Stimulated activated naive CD8-positive, alpha-beta T cell treated with anti-CD3 and anti-CD28 coated beads, Interleukin-15, amount 100 ng/mL, for 72 hours (primary cell): ENCODE measurements at regions not wholly inside any gene's neighbourhood (a gene's known extent, or its start where the extent isn't known, plus 50 kb on each side); places are given as distances from the start of the nearest gene placed in this dataset.

ENCODE experiments used
- ATAC-seq: fragments of 150-1000 bp; cut with Tn5 transposase; 2 replicates; pipeline ENCODE4 v1.10.0; 2021; ENCODE audit warnings: mild to moderate bottlenecking, moderate library complexity
- DNase-seq, 2 donors: peaks; one replicate each; pipeline ENCODE4 v3.0.0; 2021 to 2022
- H3K27ac Mint-ChIP-seq, 2 donors: one replicate each; pipeline ENCODE4 v1.8.0; 2022; ENCODE audit warnings: mild to moderate bottlenecking in 2 of 2, mixed read lengths in 2 of 2, moderate library complexity in 2 of 2
- H3K27me3 Mint-ChIP-seq: one replicate; pipeline ENCODE4 v1.8.0; 2022; ENCODE audit warnings: mixed read lengths
- H3K4me1 Mint-ChIP-seq: one replicate; pipeline ENCODE4 v1.8.0; 2022; ENCODE audit warnings: mild to moderate bottlenecking, mixed read lengths
- H3K4me3 Mint-ChIP-seq, 2 donors: one replicate each; pipeline ENCODE4 v1.8.0; 2022; ENCODE audit warnings: mild to moderate bottlenecking in 2 of 2, mixed read lengths in 2 of 2, moderate library complexity in 1 of 2
- H3K9me3 Mint-ChIP-seq, 2 donors: one replicate each; pipeline ENCODE4 v1.8.0; 2022; ENCODE audit warnings: mixed read lengths in 2 of 2

DNA sequence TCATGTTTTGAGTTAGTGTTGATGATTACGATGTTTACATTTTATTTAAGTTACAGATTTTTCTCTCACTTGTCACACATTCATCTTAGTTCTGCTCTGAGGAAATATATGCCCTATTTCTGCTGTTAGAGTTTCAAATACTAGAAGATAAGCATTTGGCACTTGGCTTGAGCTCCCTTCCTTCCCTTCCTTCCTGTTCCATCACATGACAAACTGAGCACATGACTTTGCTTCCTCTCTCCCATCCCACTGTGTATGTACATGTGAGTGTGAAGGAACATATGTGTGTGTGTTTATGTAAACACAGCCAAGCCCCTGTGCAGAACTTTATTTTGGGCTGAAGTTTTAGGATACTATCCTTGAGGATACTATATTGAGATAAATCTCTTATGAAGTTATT, 795.9 kb upstream of the IGFBP3 start:
- Mint-ChIP-seq H3K27ac (no peak overlapping the region), H3K27me3 (no peaks in the 10 kb centered on the region), H3K9me3 (peaks cover 0 to 4% of the 10 kb centered on the region in 2 donors), H3K4me1 (no peaks in the 10 kb centered on the region), H3K4me3 (no peak overlapping the region)
- no peak for DNase-seq
- ATAC-seq, result no peak

DNA sequence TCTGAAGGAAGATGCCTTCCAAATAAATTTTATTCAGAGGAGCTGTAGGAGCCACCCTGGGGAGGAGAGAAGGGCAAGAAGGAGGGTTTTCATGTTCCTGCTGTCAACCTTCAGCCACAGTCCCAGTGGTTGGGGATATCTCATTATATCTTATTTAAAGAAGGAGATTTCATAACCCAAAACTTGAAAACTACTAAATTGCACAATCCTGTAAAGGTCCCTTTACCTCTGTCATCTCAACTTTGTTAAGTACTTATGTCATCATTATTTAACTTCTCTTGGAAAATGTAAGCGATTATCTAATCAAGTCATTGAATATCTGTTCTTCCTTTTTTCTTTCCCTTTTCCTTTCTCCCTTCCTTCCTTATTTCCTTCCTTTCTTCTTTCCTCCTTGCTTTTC, 794.5 kb upstream of the IGFBP3 start:
- DNase-seq (no peak), ATAC-seq (no peak)
- Mint-ChIP-seq H3K4me3 (no peak overlapping the region), H3K27me3 (no peaks in the 10 kb centered on the region), H3K4me1 (no peaks in the 10 kb centered on the region), H3K9me3 (peaks cover 0 to 4% of the 10 kb centered on the region in 2 donors), H3K27ac (no peak overlapping the region)

GRCh38 chr7:46714904-46715303, 793.8 kb upstream of the IGFBP3 start:
- Mint-ChIP-seq H3K4me3 (no peak overlapping the region), H3K27me3 (no peaks in the 10 kb centered on the region), H3K27ac (no peak overlapping the region), H3K9me3 (peaks cover 0 to 4% of the 10 kb centered on the region in 2 donors), H3K4me1 (no peaks in the 10 kb centered on the region)
- ATAC-seq (no peak), DNase-seq (no peak)

DNA sequence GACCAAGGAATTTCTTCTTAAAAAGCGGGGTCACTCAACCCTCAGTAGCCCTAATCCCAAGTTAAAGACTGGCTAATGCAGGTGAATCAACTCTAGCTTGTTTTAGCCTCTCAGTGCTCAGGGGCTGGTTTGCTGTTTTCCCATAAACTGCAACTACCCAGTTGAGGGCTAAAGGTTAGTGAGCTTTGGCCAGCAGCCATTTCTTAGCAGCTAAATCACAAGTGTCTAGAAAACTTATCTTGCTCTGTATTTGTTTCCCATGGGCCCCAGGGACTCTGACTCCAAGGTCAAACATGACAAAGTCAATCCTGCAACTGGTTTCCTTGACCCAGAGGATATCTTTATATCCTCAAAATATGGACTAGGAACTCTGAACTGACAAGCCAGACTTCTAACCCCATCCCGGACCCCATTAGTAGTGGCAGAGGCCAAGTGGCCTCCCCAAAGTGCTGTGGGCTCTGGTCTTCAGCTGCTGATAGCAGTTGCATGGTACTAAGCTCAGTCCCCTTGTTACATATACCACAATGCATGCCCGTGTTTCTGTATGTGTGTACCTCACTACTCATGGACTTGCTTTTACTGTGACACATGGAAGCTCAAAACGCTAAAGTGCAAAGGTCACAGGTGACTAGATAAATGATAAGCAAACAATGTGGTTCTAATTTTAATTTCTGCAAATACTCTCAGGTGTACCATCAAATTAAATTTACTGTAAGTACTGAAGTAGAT, 793.0 kb upstream of the IGFBP3 start:
- DNase-seq (no peak), ATAC-seq (no peak)
- Mint-ChIP-seq H3K27ac (no peak overlapping the region), H3K4me3 (no peak overlapping the region), H3K4me1 (no peaks in the 10 kb centered on the region), H3K27me3 (no peaks in the 10 kb centered on the region), H3K9me3 (peaks cover 0 to 4% of the 10 kb centered on the region in 2 donors)

DNA sequence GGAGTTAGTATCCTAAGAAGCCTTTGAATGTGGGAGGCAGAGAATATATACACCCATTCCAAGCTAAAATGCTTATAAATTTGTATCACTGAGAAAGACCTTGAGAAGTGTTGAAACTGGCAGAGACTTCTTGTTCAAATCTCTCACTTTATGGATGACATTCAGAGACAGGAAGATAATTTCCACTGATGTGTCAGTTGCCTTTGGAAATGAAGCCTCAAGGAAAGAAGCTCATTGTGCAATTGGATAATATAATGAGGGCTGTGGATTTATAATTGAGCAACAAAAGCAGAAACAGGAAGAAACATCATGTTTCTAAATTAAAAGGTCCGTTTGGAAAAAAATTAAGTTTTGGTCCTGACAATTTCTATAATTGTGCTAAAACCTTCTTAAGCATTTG, 789.9 kb upstream of the IGFBP3 start:
- H3K27me3 Mint-ChIP-seq, result no peaks in the 10 kb centered on the region
- ATAC-seq (no peak), DNase-seq (no peak)
- no peaks in the 10 kb centered on the region for H3K4me1 Mint-ChIP-seq
- H3K4me3 Mint-ChIP-seq, result no peak overlapping the region
- H3K9me3 Mint-ChIP-seq, result peaks cover 0 to 6% of the 10 kb centered on the region in 2 donors
- H3K27ac Mint-ChIP-seq, result no peak overlapping the region

DNA sequence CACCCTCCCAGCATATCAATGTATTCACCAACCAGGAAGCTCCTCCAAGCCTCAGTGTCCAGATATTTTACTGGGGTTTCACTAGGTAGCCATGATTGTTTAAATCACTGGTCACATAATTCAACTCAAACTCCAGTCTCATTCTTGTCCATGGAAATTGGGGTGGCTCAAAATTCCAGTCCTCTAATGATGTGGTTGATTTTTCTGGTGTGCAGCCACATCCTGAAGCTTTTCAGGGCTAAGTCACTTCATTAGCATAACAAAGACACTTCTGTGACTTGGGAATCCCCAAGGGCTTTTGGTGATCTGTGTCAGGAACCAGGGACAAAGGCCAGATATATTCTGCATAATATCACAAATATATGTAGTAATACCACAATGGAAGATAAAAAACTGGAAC, 786.9 kb upstream of the IGFBP3 start:
- H3K27ac Mint-ChIP-seq, result no peak overlapping the region
- no peak for DNase-seq
- H3K4me1 Mint-ChIP-seq, result no peaks in the 10 kb centered on the region
- peaks cover 0 to 6% of the 10 kb centered on the region in 2 donors for H3K9me3 Mint-ChIP-seq
- no peaks in the 10 kb centered on the region for H3K27me3 Mint-ChIP-seq
- no peak for ATAC-seq
- H3K4me3 Mint-ChIP-seq, result no peak overlapping the region

DNA sequence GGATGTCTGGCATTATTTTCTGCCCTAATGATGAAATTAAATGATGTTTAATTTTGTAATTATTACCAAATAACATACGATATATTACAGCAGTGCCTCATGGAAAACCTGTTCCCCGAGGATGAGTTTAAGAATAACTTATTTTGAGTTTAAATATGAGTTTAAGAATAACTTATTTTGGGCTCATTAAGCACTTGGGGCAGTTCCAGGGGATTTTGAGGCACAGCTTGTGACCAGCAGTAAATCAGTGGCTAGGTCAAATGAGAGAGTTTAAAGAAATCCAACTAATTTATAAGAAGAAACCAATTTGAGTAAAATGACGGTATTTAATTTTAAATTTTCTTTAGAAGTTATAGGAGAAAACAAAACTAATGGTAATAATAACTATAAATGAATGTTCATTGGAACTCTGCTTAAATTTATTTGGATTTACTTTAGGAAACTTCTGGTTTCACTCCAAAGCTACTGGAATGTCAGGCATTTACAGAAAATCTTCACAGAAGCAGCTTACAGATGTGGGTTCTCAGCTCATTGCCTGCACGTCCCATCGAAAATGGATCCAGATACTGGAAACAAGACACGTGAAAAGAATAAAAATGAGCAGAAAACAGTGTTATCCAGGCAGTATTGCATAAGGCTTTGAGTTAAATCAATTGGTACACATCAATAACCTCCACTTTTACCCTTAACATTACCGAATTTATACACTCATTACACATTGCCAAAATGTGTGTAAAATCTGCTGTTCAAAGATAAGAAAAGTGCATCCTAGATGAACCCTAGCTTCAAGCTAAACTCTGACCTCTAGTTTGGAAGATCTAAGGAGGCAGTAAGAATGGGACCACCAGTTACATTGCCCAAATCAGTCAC, 784.5 kb upstream of the IGFBP3 start:
- DNase-seq (no peak), ATAC-seq (no peak)
- Mint-ChIP-seq H3K27me3 (no peaks in the 10 kb centered on the region), H3K4me3 (no peak overlapping the region), H3K9me3 (peaks cover 0 to 6% of the 10 kb centered on the region in 2 donors), H3K27ac (no peak overlapping the region), H3K4me1 (no peaks in the 10 kb centered on the region)

DNA sequence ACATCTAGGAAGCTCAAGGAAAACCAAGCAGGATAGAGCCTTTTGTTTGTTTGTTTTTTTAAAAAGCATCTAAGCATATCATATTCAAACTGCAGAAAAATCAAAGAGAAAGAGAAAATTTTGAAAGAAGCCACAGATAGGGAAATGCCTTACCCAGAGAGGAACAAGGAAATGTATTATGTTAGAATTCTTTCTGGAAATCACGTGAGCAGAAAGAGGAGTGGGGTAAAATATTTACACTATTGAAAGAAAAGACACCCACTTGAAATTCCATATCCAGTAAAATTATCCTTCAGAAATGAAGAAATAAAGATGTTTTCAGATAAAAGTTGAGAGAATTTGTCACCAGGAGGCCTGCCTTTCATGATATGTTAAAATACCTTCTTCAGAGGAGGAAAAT, 775.7 kb upstream of the IGFBP3 start:
- Mint-ChIP-seq H3K4me1 (no peaks in the 10 kb centered on the region), H3K9me3 (peaks cover 5 to 7% of the 10 kb centered on the region in 2 donors), H3K4me3 (no peak overlapping the region), H3K27ac (no peak overlapping the region), H3K27me3 (no peaks in the 10 kb centered on the region)
- ATAC-seq (no peak), DNase-seq (no peak)

- ATAC-seq (no peak), DNase-seq (no peak)
- no peak overlapping the region for H3K27ac Mint-ChIP-seq
- no peaks in the 10 kb centered on the region for H3K27me3 Mint-ChIP-seq
- H3K9me3 Mint-ChIP-seq, result peaks cover 5 to 7% of the 10 kb centered on the region in 2 donors
- H3K4me1 Mint-ChIP-seq, result no peaks in the 10 kb centered on the region
- no peak overlapping the region for H3K4me3 Mint-ChIP-seq
These were observed 774.1 kb upstream of the IGFBP3 start for GRCh38 chr7:46695051-46695708.

DNA sequence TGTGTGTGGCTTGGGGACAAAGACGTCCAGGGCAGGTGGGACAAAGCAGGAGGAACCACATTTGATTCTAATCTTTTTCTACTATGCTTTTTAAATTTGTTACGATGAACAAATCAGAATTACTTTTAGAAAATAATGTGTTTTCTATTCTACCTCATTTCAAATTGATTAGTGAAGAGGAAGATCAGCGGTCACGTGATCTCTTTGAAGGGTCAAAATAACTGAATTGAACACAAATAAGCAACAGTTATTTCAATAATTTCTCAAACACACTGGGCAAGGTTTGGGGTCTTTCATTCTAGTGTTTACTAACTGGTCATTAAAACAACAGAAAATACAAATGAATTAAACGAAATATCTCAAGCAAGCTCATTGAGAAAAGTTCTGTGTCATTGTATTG, 773.0 kb upstream of the IGFBP3 start:
- Mint-ChIP-seq H3K4me3 (no peak overlapping the region), H3K27me3 (no peaks in the 10 kb centered on the region), H3K9me3 (peaks cover 5 to 7% of the 10 kb centered on the region in 2 donors), H3K4me1 (no peaks in the 10 kb centered on the region), H3K27ac (no peak overlapping the region)
- ATAC-seq (no peak), DNase-seq (no peak)

- Mint-ChIP-seq H3K4me3 (no peak overlapping the region), H3K9me3 (peaks cover 5 to 8% of the 10 kb centered on the region in 2 donors), H3K27ac (no peak overlapping the region), H3K4me1 (no peaks in the 10 kb centered on the region), H3K27me3 (no peaks in the 10 kb centered on the region)
- ATAC-seq, result no peak
- DNase-seq, result no peak
These were observed 766.1 kb upstream of the IGFBP3 start for GRCh38 chr7:46687203-46687602.

DNA sequence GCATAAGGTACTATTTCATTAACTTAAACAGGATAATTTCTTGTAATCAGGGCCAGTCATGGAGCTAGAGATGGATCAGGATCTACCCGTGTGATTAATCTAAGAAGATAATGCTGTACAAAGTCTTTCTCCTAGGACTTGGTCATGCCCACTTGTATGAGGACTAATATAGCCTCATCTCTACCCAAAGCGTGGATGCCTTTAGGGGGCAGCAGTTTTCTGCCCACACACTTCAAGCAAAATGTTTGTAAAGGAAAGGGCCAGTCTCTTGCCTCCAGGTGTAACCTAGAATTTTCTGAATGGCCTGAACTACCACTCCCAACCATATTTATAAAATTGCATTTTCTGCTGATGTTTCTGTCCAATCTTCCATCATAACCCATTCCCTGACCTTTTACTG, 764.0 kb upstream of the IGFBP3 start:
- H3K27ac Mint-ChIP-seq, result no peak overlapping the region
- peaks cover 5 to 8% of the 10 kb centered on the region in 2 donors for H3K9me3 Mint-ChIP-seq
- no peak for ATAC-seq
- no peaks in the 10 kb centered on the region for H3K27me3 Mint-ChIP-seq
- no peak overlapping the region for H3K4me3 Mint-ChIP-seq
- DNase-seq, result no peak
- H3K4me1 Mint-ChIP-seq, result no peaks in the 10 kb centered on the region

DNA sequence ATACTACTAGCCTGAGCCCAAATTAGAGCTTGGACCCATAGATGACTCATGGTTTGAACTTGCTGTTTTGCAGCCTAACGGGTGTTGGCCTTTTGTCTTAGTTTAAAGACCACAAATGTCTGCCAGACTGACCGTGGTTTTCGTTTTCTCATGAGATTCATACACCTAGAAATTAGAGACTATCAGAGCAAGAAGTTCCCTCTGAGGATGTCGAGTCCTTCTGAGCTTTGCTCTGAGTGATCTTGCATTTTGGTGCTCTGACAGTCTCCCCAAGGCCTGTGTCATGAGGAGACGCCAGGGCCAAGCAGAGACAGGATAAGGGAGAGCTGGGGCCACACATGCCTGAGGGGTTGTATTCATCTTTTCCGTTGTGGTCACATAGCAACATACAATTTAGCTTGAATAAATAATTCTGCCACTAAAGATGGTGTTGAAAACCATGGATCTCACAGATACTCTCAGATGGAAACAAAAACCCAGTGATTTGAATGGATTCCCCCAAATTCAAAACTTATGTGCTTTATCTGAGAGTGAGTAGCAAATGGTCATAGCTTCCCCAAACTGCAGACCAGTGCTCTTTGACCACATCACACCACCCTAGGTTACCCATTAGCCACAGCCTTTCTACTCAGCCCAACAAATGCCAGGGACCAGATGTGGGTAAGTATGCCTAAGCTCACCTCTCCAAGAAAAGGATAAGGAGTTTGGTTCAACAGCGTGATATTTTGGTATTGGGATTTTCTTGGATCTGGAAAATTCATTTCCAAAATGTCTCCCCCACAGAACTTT, 762.0 kb upstream of the IGFBP3 start:
- DNase-seq, result no peak

DNA sequence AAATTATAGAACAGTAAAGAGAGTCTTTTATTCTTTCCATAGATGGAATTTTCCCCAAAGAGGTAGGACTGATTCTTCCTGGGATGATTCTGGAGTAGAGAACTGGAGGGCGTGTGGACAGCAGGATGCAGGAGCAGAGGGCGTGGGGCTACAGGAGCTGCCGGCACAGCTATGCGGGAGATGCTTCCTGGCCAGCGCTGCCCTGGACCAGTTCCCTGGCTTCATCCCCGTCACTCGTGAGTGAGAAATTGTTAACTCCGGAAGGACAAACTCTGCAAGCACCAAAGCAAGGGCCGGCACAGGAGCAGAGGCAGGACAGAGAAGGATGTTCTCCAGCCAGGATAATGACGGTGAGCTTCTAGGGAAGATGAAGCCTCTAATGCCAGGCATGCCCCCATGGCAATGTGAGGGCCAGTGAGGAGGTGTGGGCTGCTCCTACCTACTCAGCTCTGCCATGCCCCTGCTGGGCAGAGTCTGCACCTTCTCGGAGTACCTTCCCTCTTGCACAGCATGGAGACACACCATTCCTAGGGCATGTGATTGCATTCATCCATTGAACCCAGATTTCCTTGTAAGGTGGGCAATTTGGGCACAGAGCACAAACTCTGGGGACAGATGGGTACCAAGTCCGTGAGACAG, 760.9 kb upstream of the IGFBP3 start:
- no peaks in the 10 kb centered on the region for H3K4me1 Mint-ChIP-seq
- no peaks in the 10 kb centered on the region for H3K27me3 Mint-ChIP-seq
- H3K9me3 Mint-ChIP-seq, result peaks cover 0 to 5% of the 10 kb centered on the region in 2 donors
- no peak overlapping the region for H3K4me3 Mint-ChIP-seq
- no peak overlapping the region for H3K27ac Mint-ChIP-seq
- ATAC-seq (no peak), DNase-seq (no peak)

More for the DNA sequence above, 762.0 kb upstream of the IGFBP3 start:
- peaks cover 5 to 7% of the 10 kb centered on the region in 2 donors for H3K9me3 Mint-ChIP-seq
- no peak overlapping the region for H3K4me3 Mint-ChIP-seq
- no peak overlapping the region for H3K27ac Mint-ChIP-seq
- no peaks in the 10 kb centered on the region for H3K27me3 Mint-ChIP-seq
- no peak for ATAC-seq
- H3K4me1 Mint-ChIP-seq, result no peaks in the 10 kb centered on the region

- H3K27ac Mint-ChIP-seq, result no peak overlapping the region
- peaks cover 0 to 5% of the 10 kb centered on the region in 2 donors for H3K9me3 Mint-ChIP-seq
- no peaks in the 10 kb centered on the region for H3K4me1 Mint-ChIP-seq
- no peak overlapping the region for H3K4me3 Mint-ChIP-seq
- ATAC-seq, result no peak
- H3K27me3 Mint-ChIP-seq, result no peaks in the 10 kb centered on the region
- no peak for DNase-seq
These were observed 759.1 kb upstream of the IGFBP3 start for GRCh38 chr7:46680147-46680546.
